ENCODE measurements at regions not wholly inside any gene's neighbourhood (a gene's known extent, or its start where the extent isn't known, plus 50 kb on each side); places are given as distances from the start of the nearest gene placed in this dataset.

DNA sequence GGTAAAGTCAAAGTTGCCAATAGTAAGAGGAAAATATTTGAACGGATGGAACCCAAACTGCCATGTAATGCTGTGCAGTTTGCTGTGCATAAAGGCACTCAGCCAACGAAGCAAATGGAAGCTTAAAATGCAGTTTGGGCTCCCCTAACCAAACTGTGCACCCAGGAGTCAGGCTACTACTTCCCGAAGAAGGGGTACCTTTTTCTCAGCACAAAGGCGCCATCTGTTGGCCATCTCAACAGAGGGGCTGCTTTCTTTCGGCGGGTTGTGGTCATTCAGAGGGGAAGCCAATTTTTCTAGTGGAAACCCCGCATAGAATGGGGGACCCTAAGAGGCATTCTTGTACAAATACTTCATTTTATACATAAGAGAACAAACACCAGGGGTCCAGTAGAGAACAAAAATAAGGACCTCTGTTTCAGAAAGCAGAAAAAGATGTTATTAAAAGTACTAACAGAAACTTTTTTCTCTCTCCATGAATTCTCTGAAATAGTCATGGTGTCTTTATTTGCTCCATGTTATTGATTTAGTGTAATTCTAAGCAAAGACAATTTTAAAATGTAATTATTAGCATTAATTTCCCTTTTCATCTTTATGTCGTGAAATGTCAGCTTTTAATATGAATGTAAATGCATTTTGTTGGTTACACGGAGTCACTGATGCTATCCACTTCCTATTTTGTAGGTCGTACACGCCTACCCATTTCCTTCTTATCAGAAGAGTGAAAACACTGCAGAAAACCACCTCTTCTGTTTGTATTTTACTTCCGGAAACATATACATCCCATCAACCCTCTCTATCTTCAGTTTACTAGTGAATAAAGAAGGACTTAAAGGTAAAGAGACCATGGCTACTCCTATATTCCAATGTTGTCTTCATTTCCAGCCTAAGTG, 453.3 kb downstream of the KCNJ2 start:
- intact Hi-C loops (cut with DNase I; ENCODE audit: low total_unique reads), result no loop called here
- H3K4me3 ChIP-seq (ENCODE audit: low read depth, poor library complexity, severe bottlenecking), result no peak overlapping the region
- TF ChIP-seq, protein P1, sequence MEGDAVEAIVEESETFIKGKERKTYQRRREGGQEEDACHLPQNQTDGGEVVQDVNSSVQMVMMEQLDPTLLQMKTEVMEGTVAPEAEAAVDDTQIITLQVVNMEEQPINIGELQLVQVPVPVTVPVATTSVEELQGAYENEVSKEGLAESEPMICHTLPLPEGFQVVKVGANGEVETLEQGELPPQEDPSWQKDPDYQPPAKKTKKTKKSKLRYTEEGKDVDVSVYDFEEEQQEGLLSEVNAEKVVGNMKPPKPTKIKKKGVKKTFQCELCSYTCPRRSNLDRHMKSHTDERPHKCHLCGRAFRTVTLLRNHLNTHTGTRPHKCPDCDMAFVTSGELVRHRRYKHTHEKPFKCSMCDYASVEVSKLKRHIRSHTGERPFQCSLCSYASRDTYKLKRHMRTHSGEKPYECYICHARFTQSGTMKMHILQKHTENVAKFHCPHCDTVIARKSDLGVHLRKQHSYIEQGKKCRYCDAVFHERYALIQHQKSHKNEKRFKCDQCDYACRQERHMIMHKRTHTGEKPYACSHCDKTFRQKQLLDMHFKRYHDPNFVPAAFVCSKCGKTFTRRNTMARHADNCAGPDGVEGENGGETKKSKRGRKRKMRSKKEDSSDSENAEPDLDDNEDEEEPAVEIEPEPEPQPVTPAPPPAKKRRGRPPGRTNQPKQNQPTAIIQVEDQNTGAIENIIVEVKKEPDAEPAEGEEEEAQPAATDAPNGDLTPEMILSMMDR (IDR thresholded peaks at IDR 0.05), result no peak
- TF ChIP-seq POLR2A (IDR thresholded peaks at IDR 0.05), result no peak
- WGBS, 2 donors, result 50 to 55% methylated on average over 12 of the region's 12 CpGs
- no peak for DNase-seq (ENCODE audit: low spot score in 2 of 2)

DNA sequence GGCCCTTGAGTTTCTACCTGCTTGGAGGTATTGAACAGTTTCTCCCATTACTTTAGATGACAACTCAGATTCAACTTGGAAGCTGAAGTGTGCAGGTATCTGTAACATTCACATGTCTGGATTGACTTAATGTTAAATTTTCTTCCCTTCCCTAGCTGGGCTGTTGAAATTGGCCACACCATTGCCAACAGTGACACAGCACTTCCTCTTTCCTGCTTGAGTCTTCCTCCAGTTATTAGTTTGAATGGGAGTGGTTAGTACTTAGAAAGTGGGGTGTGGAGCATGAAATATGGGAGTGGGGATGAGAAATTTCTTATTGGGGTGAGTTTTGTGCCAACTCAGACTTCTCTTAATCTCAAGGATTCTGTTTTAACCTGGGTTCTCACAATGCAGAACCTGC, 454.9 kb downstream of the KCNJ2 start:
- H3K4me3 ChIP-seq (ENCODE audit: low read depth, poor library complexity, severe bottlenecking), result no peak overlapping the region
- no peak for DNase-seq (ENCODE audit: low spot score in 2 of 2)
- TF ChIP-seq POLR2A (IDR thresholded peaks at IDR 0.05), result no peak
- TF ChIP-seq, protein P1 (IDR thresholded peaks at IDR 0.05), result no peak
- intact Hi-C loops (cut with DNase I; ENCODE audit: low total_unique reads), result no loop called here

DNA sequence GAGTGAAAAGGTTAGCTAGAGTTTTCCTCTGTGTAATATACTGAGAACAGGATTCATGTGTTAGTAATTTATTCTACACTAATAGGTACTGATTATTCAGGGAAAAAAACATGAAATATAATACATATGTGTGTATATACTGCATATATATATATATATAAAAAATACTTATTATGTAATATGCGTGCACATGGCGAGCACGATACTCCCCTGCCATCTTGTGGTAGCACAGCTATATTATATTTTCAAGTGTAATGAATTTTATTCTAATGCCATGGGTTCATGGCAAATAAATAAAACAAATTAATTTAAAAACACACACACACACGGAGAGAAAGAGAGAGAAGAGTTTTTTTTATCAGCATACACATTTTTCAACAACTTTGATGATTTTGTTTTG, 460.6 kb downstream of the KCNJ2 start:
- no peak for TF ChIP-seq POLR2A (IDR thresholded peaks at IDR 0.05)
- TF ChIP-seq, protein P1 (IDR thresholded peaks at IDR 0.05), result no peak
- 22 to 32% methylated on average over 4 of the region's 4 CpGs for WGBS, 2 donors
- intact Hi-C loops (cut with DNase I; ENCODE audit: low total_unique reads), result no loop called here
- no peak overlapping the region for H3K4me3 ChIP-seq (ENCODE audit: low read depth, poor library complexity, severe bottlenecking)
- no peak for DNase-seq (ENCODE audit: low spot score in 2 of 2)

DNA sequence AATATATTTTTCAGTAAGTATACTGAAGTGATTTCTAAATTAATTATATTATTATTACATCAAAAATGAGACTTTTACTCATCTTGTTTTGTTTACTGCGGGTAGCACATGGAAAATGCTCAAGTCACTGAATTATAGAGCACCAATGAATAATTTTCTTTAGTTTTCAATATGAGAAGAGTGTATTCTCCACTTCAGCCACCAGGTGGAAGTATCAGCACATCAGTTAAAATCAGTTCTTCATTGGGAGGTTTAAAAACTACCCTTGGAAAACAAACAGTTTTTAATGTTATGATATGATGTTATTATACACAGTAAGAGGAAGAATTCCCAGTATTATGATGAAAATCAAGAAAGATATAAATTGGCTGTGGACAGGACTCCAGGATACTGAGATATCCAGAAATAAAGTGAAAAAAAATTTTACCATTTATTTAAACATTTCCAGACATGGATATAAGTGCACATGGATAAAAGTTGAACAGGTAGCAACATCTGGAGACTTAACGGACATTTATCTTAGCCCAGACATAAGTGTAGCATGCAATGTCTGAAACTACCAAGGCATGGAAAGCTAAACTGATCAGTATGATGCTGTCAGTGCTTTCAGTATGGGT, 467.3 kb downstream of the KCNJ2 start:
- intact Hi-C loops (cut with DNase I; ENCODE audit: low total_unique reads), result no loop called here

DNA sequence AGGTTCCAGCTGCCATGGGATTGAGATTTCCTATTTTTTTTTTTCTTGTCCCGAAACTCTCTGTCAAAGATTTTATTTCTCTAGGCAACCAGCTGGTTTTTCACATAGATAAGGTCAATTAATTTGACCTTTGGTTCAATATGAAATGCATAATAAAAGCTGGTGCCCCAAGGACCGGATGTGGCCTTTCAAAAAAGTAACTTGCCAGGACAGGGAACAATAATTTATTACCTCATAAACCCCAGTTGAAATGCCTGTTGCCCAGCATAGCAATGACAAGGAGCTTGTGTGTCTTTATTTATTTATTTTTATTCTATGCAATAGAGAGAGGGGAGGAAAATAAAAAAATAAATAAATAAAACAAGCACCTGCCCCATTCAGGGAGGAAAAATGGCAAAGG, 472.7 kb downstream of the KCNJ2 start:
- intact Hi-C loops (cut with DNase I; ENCODE audit: low total_unique reads), result no loop called here
- TF ChIP-seq, protein P1 (IDR thresholded peaks at IDR 0.05), result no peak
- TF ChIP-seq POLR2A (IDR thresholded peaks at IDR 0.05), result no peak
- no peak for DNase-seq (ENCODE audit: low spot score in 2 of 2)
- 79 to 83% methylated on average over 2 of the region's 2 CpGs for WGBS, 2 donors
- H3K4me3 ChIP-seq (ENCODE audit: low read depth, poor library complexity, severe bottlenecking), result no peak overlapping the region

More for the DNA sequence above, 467.3 kb downstream of the KCNJ2 start:
- H3K4me3 ChIP-seq (ENCODE audit: low read depth, poor library complexity, severe bottlenecking), result no peak overlapping the region
- WGBS, 2 donors, result 23 to 25% methylated on average over 2 of the region's 2 CpGs
- DNase-seq (ENCODE audit: low spot score in 2 of 2), result no peak
- TF ChIP-seq, protein P1 (IDR thresholded peaks at IDR 0.05), result peak in 1 of 3 donors; percentile 62
- TF ChIP-seq POLR2A (IDR thresholded peaks at IDR 0.05), result no peak
